ENCODE measurements at regions not wholly inside any gene's neighbourhood (a gene's known extent, or its start where the extent isn't known, plus 50 kb on each side); places are given as distances from the start of the nearest gene placed in this dataset.

DNA sequence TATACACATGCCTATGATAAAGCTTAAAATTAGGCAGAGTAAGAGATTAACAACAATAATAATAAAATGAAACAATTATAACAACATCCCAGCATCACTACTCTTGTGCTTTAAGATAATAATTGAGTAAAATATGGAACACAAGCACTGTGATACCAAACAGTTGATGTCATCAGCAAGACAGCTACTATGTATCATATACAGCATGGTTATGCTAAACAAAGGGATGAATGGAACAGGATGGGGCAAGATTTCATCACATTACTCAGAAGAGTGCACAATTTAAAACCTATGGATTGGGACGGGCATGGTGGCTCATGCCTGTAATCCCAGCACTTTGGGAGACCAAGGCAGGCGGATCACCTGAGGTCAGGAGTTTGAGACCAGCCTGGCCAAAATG is 1221.0 kb downstream of the SUCLG1 start:
- no peaks in the 10 kb centered on the region for H4K20me1 ChIP-seq (ENCODE audit: insufficient read depth, low read length, poor library complexity, severe bottlenecking)
- no peaks in the 10 kb centered on the region for H3K4me1 ChIP-seq (ENCODE audit: insufficient read depth, low read length, poor library complexity, severe bottlenecking)
- H3F3A ChIP-seq (ENCODE audit: low read depth), result no peaks in the 10 kb centered on the region
- no peak overlapping the region for H3K4me2 ChIP-seq (ENCODE audit: low read depth, low read length, poor library complexity, severe bottlenecking)
- H2AFZ ChIP-seq (ENCODE audit: low read length), result no peak overlapping the region
- no peaks in the 10 kb centered on the region for H3K9me3 ChIP-seq (ENCODE audit: insufficient read depth, low read depth, low read length)
- H3K9ac ChIP-seq (ENCODE audit: low read depth, low read length, poor library complexity, severe bottlenecking), result no peak overlapping the region
- H3K4me3 ChIP-seq (ENCODE audit: low read length, poor library complexity, severe bottlenecking), result no peak overlapping the region
- H3K36me3 ChIP-seq (ENCODE audit: insufficient read depth, low read length), result no peaks in the 10 kb centered on the region
- no peaks in the 10 kb centered on the region for H3K27me3 ChIP-seq (ENCODE audit: insufficient read depth, low read length, poor library complexity, severe bottlenecking)
- H3K79me2 ChIP-seq (ENCODE audit: insufficient read depth, low read length), result no peaks in the 10 kb centered on the region
- TF ChIP-seq, protein P1, sequence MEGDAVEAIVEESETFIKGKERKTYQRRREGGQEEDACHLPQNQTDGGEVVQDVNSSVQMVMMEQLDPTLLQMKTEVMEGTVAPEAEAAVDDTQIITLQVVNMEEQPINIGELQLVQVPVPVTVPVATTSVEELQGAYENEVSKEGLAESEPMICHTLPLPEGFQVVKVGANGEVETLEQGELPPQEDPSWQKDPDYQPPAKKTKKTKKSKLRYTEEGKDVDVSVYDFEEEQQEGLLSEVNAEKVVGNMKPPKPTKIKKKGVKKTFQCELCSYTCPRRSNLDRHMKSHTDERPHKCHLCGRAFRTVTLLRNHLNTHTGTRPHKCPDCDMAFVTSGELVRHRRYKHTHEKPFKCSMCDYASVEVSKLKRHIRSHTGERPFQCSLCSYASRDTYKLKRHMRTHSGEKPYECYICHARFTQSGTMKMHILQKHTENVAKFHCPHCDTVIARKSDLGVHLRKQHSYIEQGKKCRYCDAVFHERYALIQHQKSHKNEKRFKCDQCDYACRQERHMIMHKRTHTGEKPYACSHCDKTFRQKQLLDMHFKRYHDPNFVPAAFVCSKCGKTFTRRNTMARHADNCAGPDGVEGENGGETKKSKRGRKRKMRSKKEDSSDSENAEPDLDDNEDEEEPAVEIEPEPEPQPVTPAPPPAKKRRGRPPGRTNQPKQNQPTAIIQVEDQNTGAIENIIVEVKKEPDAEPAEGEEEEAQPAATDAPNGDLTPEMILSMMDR (conservative IDR thresholded peaks at IDR 0.05; ENCODE audit: low read length), result no peak
- no peak for TF ChIP-seq EZH2phosphoT487 (IDR thresholded peaks at IDR 0.05; ENCODE audit: borderline replicate concordance)
- H3K9me2 ChIP-seq (replicated peaks; ENCODE audit: low read depth, low read length), result 0 out of 2 replicates have a peak, but pooled peaks cover 3% of the 10 kb centered on the region

DNA sequence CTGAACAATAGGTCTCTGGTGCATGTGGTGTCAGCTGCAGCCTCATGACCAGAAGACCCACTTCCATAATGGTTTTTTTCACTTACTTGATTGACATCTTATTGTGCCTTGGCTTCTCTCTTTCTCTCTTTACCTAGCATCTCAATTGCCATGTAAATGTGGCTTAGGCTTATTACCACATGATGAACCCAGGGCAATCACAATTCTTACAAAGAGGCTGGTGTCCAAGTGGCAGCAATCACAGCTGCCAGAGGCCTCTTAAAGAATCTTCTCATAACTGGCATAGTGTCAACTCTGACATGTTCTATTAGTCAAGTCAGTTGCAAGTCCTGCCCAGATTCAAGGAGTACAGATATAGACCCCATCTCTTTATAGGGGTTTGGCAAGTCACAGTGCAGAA is 1224.8 kb downstream of the SUCLG1 start:
- H3K27me3 ChIP-seq (ENCODE audit: insufficient read depth, low read length, poor library complexity, severe bottlenecking), result no peaks in the 10 kb centered on the region
- no peak overlapping the region for H3K4me3 ChIP-seq (ENCODE audit: low read length, poor library complexity, severe bottlenecking)
- no peaks in the 10 kb centered on the region for H3K36me3 ChIP-seq (ENCODE audit: insufficient read depth, low read length)
- no peaks in the 10 kb centered on the region for H4K20me1 ChIP-seq (ENCODE audit: insufficient read depth, low read length, poor library complexity, severe bottlenecking)
- H3K79me2 ChIP-seq (ENCODE audit: insufficient read depth, low read length), result no peaks in the 10 kb centered on the region
- H3K4me1 ChIP-seq (ENCODE audit: insufficient read depth, low read length, poor library complexity, severe bottlenecking), result no peaks in the 10 kb centered on the region
- no peaks in the 10 kb centered on the region for H3K9me3 ChIP-seq (ENCODE audit: insufficient read depth, low read depth, low read length)
- H3K9me2 ChIP-seq (replicated peaks; ENCODE audit: low read depth, low read length), result 0 out of 2 replicates have a peak, but pooled peaks cover 3% of the 10 kb centered on the region
- no peak overlapping the region for H3K4me2 ChIP-seq (ENCODE audit: low read depth, low read length, poor library complexity, severe bottlenecking)
- no peaks in the 10 kb centered on the region for H3F3A ChIP-seq (ENCODE audit: low read depth)
- no peak for TF ChIP-seq EZH2phosphoT487 (IDR thresholded peaks at IDR 0.05; ENCODE audit: borderline replicate concordance)
- TF ChIP-seq, protein P1 (conservative IDR thresholded peaks at IDR 0.05; ENCODE audit: low read length), result no peak
- no peak overlapping the region for H2AFZ ChIP-seq (ENCODE audit: low read length)
- H3K9ac ChIP-seq (ENCODE audit: low read depth, low read length, poor library complexity, severe bottlenecking), result no peak overlapping the region

DNA sequence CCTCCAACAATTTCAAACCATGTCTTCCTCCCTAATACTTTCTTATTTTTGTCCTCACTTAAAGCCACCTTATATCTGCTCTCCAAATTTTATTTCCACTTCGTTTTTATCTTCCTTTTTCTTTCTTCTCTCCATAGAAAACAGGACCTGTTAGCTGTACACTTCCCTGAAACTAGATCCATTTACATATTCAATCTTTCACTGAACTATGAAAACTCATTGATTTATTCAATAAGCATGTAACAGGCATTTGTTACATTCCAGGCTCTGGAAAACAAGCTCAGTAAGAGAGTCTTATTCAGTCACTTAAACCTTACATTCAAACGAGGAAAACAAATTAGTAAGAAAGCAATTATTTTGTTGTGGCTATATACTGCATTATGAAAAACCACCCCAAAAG is 1225.3 kb downstream of the SUCLG1 start:
- Histone ChIP-seq H3K9ac (ENCODE audit: low read depth, low read length, poor library complexity, severe bottlenecking) (no peak overlapping the region), H3K4me1 (ENCODE audit: insufficient read depth, low read length, poor library complexity, severe bottlenecking) (no peaks in the 10 kb centered on the region), H3K4me3 (ENCODE audit: low read length, poor library complexity, severe bottlenecking) (no peak overlapping the region), H3K36me3 (ENCODE audit: insufficient read depth, low read length) (no peaks in the 10 kb centered on the region), H3K79me2 (ENCODE audit: insufficient read depth, low read length) (no peaks in the 10 kb centered on the region), H4K20me1 (ENCODE audit: insufficient read depth, low read length, poor library complexity, severe bottlenecking) (no peaks in the 10 kb centered on the region), H3K9me2 (replicated peaks; ENCODE audit: low read depth, low read length) (0 out of 2 replicates have a peak, but pooled peaks cover 3% of the 10 kb centered on the region), H3K27me3 (ENCODE audit: insufficient read depth, low read length, poor library complexity, severe bottlenecking) (no peaks in the 10 kb centered on the region), H3K9me3 (ENCODE audit: insufficient read depth, low read depth, low read length) (no peaks in the 10 kb centered on the region), H2AFZ (ENCODE audit: low read length) (no peak overlapping the region), H3F3A (ENCODE audit: low read depth) (no peaks in the 10 kb centered on the region), H3K4me2 (ENCODE audit: low read depth, low read length, poor library complexity, severe bottlenecking) (no peak overlapping the region)
- TF ChIP-seq, protein P1 (conservative IDR thresholded peaks at IDR 0.05; ENCODE audit: low read length), result no peak
- no peak for TF ChIP-seq EZH2phosphoT487 (IDR thresholded peaks at IDR 0.05; ENCODE audit: borderline replicate concordance)

Measured in Loucy (cell line).